HEK293 (cell line): ENCODE measurements at regions not wholly inside any gene's neighbourhood (a gene's known extent, or its start where the extent isn't known, plus 50 kb on each side); places are given as distances from the start of the nearest gene placed in this dataset.

Experiments
- CTCF ChIA-PET: fragments of 350-600 bp; formaldehyde crosslinking; extraction: SDS; loops from one replicate; lab custom pipeline; 2021; ENCODE audit warnings: antibody characterized with exemption; lab: Yijun Ruan, JAX
- POLR2A ChIA-PET: fragments of 300-600 bp; formaldehyde crosslinking; extraction: SDS; loops from one replicate; lab custom pipeline; 2020; ENCODE audit warnings: antibody characterized with exemption, inconsistent platforms; lab: Yijun Ruan, JAX
- H3K27ac ChIP-seq: fragments of 200-500 bp; sonication (Bioruptor generic); 2 replicates; pipeline ENCODE4 v1.5.1; 2014; ENCODE audit warnings: low read depth, low read length, control low read depth, inconsistent platforms; ENCODE audit errors: extremely low read depth
- H3K36me3 ChIP-seq, 2 experiments: fragments of 200-500 bp in 1 of 2; sonication (Bioruptor generic) in 1 of 2; 1 replicate in 1 of 2; 2 replicates in 1 of 2; pipeline ENCODE4 v1.5.1; 2014 to 2017; ENCODE audit warnings: inconsistent platforms in 2 of 2, low read length in 2 of 2; ENCODE audit not compliant: control insufficient read depth in 2 of 2, insufficient read depth in 1 of 2
- H3K4me1 ChIP-seq: fragments of 200-500 bp; sonication (Bioruptor generic); 2 replicates; pipeline ENCODE4 v1.5.1; 2014; ENCODE audit warnings: mild to moderate bottlenecking, low read length, inconsistent platforms; ENCODE audit not compliant: control insufficient read depth, insufficient read depth
- H3K4me3 ChIP-seq: 2 replicates; pipeline ENCODE4 v1.5.1; 2011; ENCODE audit warnings: low read depth, mild to moderate bottlenecking, control low read depth, low read length, moderate library complexity
- H3K9me3 ChIP-seq: fragments of 200-500 bp; sonication (Bioruptor generic); 2 replicates; pipeline ENCODE4 v1.5.1; 2014; ENCODE audit warnings: low read depth, low read length, inconsistent platforms; ENCODE audit not compliant: control insufficient read depth, insufficient read depth
- GLIS2 ChIP-seq: fragments of 450-650 bp; formaldehyde crosslinking; IDR thresholded peaks from 2 replicates; pipeline ENCODE4 v1.5.1; 2016; ENCODE audit warnings: missing biosample characterization, missing genetic modification characterization
- HOXD13 ChIP-seq: sonication (generic); formaldehyde crosslinking; IDR thresholded peaks from 2 replicates; pipeline ENCODE4 v1.8.0; 2022; ENCODE audit warnings: missing genetic modification reagents, borderline replicate concordance
- REPIN1 ChIP-seq: fragments of 450-650 bp; formaldehyde crosslinking; IDR thresholded peaks from 2 replicates; pipeline ENCODE4 v1.5.1; 2017; ENCODE audit warnings: missing biosample characterization, missing genetic modification characterization, low read depth
- SP7 ChIP-seq: fragments of 450-650 bp; formaldehyde crosslinking; IDR thresholded peaks from 2 replicates; pipeline ENCODE4 v1.5.1; 2016; ENCODE audit warnings: missing biosample characterization, missing genetic modification characterization
- TCF7L2 ChIP-seq: IDR thresholded peaks from 2 replicates; pipeline ENCODE4 v1.6.1; 2011; ENCODE audit warnings: low read depth, mild to moderate bottlenecking, inconsistent platforms, low read length, moderate library complexity, borderline replicate concordance
- ZNF302 ChIP-seq: fragments of 450-650 bp; formaldehyde crosslinking; IDR thresholded peaks from 2 replicates; pipeline ENCODE4 v1.5.1; 2016; ENCODE audit warnings: missing biosample characterization, missing genetic modification characterization, low read depth
- ZNF366 ChIP-seq: fragments of 450-650 bp; formaldehyde crosslinking; conservative IDR thresholded peaks from 2 replicates; pipeline ENCODE4 v1.5.1; 2016; ENCODE audit warnings: missing biosample characterization, missing genetic modification characterization
- ZNF510 ChIP-seq: fragments of 450-650 bp; formaldehyde crosslinking; IDR thresholded peaks from 2 replicates; pipeline ENCODE4 v1.5.1; 2018; ENCODE audit warnings: mild to moderate bottlenecking, missing genetic modification characterization, missing biosample characterization; ENCODE audit not compliant: insufficient replicate concordance
- ZNF530 ChIP-seq: fragments of 450-650 bp; formaldehyde crosslinking; IDR thresholded peaks from 2 replicates; pipeline ENCODE4 v1.5.1; 2016; ENCODE audit warnings: low read depth, missing biosample characterization, missing genetic modification characterization
- ZNF701 ChIP-seq: fragments of 450-650 bp; formaldehyde crosslinking; IDR thresholded peaks from 2 replicates; pipeline ENCODE4 v1.5.1; 2016; ENCODE audit warnings: missing biosample characterization, missing genetic modification characterization
- ZNF777 ChIP-seq: fragments of 450-650 bp; formaldehyde crosslinking; IDR thresholded peaks from 2 replicates; pipeline ENCODE4 v1.5.1; 2017; ENCODE audit warnings: missing biosample characterization, missing genetic modification characterization, borderline replicate concordance
- ZXDB ChIP-seq: fragments of 450-650 bp; formaldehyde crosslinking; IDR thresholded peaks from 2 replicates; pipeline ENCODE4 v1.5.1; 2016; ENCODE audit warnings: missing biosample characterization, missing genetic modification characterization
- TF ChIP-seq, protein P1 (sequence below): fragments of 450-650 bp; formaldehyde crosslinking; IDR thresholded peaks from 2 replicates; pipeline ENCODE4 v1.5.1; 2016; ENCODE audit warnings: missing biosample characterization, missing genetic modification characterization, borderline replicate concordance
- TF ChIP-seq, protein P2 (sequence below): fragments of 450-650 bp; formaldehyde crosslinking; IDR thresholded peaks from 2 replicates; pipeline ENCODE4 v1.5.1; 2016; ENCODE audit warnings: missing biosample characterization, missing genetic modification characterization
- TF ChIP-seq, protein P3 (sequence below): fragments of 450-650 bp; formaldehyde crosslinking; IDR thresholded peaks from 2 replicates; pipeline ENCODE4 v1.5.1; 2016; ENCODE audit warnings: missing biosample characterization, missing genetic modification characterization
- TF ChIP-seq, protein P4 (sequence below): fragments of 450-650 bp; formaldehyde crosslinking; IDR thresholded peaks from 2 replicates; pipeline ENCODE4 v1.5.0; 2017; ENCODE audit warnings: missing biosample characterization, missing genetic modification characterization, borderline replicate concordance

DNA sequence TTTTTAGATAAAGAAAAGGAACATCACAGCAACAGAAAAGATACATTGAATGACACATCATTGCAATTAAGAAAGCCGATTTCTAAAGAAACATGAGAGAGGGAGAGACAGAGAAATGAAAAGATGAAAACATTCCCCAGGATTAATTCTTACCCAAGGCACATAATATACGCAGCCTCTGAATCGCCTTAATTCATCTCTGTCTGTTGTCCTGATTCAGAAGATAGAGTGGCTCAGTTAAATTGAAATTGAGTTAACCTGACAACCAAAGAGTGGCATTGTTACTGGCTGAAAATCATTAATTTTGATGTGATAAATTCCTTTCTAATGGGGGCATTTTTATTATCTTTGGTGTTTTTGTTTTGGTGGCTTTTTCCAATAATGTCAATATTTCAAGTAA, 701.9 kb downstream of the EDEM1 start:
- TF ChIP-seq ZNF701 (tag by site-specific recombination) (no peak), ZNF302 (no peak), TCF7L2 (no peak), ZNF510 (tag by site-specific recombination) (no peak)
- TF ChIP-seq, protein P1, sequence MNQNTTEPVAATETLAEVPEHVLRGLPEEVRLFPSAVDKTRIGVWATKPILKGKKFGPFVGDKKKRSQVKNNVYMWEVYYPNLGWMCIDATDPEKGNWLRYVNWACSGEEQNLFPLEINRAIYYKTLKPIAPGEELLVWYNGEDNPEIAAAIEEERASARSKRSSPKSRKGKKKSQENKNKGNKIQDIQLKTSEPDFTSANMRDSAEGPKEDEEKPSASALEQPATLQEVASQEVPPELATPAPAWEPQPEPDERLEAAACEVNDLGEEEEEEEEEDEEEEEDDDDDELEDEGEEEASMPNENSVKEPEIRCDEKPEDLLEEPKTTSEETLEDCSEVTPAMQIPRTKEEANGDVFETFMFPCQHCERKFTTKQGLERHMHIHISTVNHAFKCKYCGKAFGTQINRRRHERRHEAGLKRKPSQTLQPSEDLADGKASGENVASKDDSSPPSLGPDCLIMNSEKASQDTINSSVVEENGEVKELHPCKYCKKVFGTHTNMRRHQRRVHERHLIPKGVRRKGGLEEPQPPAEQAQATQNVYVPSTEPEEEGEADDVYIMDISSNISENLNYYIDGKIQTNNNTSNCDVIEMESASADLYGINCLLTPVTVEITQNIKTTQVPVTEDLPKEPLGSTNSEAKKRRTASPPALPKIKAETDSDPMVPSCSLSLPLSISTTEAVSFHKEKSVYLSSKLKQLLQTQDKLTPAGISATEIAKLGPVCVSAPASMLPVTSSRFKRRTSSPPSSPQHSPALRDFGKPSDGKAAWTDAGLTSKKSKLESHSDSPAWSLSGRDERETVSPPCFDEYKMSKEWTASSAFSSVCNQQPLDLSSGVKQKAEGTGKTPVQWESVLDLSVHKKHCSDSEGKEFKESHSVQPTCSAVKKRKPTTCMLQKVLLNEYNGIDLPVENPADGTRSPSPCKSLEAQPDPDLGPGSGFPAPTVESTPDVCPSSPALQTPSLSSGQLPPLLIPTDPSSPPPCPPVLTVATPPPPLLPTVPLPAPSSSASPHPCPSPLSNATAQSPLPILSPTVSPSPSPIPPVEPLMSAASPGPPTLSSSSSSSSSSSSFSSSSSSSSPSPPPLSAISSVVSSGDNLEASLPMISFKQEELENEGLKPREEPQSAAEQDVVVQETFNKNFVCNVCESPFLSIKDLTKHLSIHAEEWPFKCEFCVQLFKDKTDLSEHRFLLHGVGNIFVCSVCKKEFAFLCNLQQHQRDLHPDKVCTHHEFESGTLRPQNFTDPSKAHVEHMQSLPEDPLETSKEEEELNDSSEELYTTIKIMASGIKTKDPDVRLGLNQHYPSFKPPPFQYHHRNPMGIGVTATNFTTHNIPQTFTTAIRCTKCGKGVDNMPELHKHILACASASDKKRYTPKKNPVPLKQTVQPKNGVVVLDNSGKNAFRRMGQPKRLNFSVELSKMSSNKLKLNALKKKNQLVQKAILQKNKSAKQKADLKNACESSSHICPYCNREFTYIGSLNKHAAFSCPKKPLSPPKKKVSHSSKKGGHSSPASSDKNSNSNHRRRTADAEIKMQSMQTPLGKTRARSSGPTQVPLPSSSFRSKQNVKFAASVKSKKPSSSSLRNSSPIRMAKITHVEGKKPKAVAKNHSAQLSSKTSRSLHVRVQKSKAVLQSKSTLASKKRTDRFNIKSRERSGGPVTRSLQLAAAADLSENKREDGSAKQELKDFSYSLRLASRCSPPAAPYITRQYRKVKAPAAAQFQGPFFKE (tag by site-specific recombination), result no peak
- Histone ChIP-seq H3K9me3 (no peaks in the 10 kb centered on the region), H3K4me3 (no peak overlapping the region), H3K27ac (no peak overlapping the region), H3K36me3 (no peaks in the 10 kb centered on the region), H3K4me1 (no peaks in the 10 kb centered on the region)
- CTCF ChIA-PET, result interaction anchor here (0.6 kb wide), 1 partner anchor 8 kb away, joined by 5 read pairs; no protein-coding TSS in a partner anchor
- POLR2A ChIA-PET, result no interaction called here

DNA sequence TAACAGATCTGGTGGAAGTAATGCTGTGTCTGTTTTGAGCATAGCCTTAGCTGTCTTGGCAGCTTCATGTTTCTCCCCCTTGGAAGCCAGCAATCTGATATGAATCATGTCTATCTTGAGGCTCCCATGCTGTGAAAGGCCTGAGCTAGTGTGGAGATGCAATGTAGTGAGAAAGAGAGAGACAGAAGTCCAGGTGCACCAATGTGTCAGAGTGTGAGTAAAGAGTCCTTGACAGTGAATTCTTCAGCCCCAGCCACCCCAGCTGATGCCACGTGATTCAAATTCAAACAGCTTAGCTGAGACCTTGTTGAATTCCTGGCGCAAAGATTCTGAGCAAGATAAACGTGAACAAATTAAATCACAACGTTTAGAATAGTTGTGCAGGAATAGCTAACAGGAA, 704.2 kb downstream of the EDEM1 start:
- no peak for TF ChIP-seq ZXDB (tag by site-specific recombination)
- TF ChIP-seq, protein P2, sequence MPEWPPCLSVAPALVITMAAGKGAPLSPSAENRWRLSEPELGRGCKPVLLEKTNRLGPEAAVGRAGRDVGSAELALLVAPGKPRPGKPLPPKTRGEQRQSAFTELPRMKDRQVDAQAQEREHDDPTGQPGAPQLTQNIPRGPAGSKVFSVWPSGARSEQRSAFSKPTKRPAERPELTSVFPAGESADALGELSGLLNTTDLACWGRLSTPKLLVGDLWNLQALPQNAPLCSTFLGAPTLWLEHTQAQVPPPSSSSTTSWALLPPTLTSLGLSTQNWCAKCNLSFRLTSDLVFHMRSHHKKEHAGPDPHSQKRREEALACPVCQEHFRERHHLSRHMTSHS, result no peak
- no peak for TF ChIP-seq ZNF366 (tag by site-specific recombination)
- TF ChIP-seq, protein P3, sequence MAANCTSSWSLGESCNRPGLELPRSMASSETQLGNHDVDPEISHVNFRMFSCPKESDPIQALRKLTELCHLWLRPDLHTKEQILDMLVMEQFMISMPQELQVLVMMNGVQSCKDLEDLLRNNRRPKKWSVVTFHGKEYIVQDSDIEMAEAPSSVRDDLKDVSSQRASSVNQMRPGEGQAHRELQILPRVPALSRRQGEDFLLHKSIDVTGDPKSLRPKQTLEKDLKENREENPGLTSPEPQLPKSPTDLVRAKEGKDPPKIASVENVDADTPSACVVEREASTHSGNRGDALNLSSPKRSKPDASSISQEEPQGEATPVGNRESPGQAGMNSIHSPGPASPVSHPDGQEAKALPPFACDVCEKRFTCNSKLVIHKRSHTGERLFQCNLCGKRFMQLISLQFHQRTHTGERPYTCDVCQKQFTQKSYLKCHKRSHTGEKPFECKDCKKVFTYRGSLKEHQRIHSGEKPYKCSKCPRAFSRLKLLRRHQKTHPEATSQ, result no peak
- TF ChIP-seq ZNF530 (tag by site-specific recombination), result no peak
- no peak for TF ChIP-seq HOXD13 (CRISPR knock-in tag)
- TF ChIP-seq ZNF777 (tag by site-specific recombination), result no peak
- TF ChIP-seq SP7 (tag by site-specific recombination), result no peak
- no peak for TF ChIP-seq GLIS2 (tag by site-specific recombination)
- no peak for TF ChIP-seq REPIN1 (tag by site-specific recombination)
- Histone ChIP-seq H3K9me3 (no peaks in the 10 kb centered on the region), H3K36me3 (no peaks in the 10 kb centered on the region), H3K4me3 (no peak overlapping the region), H3K27ac (no peak overlapping the region), H3K4me1 (no peaks in the 10 kb centered on the region)
- CTCF ChIA-PET, result no interaction called here
- POLR2A ChIA-PET, result no interaction called here

DNA sequence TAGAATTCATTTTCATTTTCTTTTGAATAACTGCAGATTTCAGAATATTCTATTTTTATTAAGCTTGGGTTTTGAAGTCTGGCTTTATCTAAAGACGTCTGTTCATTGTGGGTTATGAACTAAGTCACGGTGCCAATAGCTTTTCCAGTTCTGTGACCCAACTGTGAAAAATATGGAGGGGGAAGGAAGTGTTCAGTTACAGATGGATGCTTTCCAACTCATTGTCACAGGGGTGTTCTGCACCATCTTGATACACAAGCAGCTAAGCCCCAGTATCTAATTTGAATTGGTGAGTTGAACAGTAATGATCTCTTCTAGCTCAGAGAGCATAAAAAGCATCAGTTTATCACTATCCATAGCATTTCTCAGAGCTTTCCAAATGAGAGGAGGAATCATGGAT, 710.6 kb downstream of the EDEM1 start:
- TF ChIP-seq, protein P4, sequence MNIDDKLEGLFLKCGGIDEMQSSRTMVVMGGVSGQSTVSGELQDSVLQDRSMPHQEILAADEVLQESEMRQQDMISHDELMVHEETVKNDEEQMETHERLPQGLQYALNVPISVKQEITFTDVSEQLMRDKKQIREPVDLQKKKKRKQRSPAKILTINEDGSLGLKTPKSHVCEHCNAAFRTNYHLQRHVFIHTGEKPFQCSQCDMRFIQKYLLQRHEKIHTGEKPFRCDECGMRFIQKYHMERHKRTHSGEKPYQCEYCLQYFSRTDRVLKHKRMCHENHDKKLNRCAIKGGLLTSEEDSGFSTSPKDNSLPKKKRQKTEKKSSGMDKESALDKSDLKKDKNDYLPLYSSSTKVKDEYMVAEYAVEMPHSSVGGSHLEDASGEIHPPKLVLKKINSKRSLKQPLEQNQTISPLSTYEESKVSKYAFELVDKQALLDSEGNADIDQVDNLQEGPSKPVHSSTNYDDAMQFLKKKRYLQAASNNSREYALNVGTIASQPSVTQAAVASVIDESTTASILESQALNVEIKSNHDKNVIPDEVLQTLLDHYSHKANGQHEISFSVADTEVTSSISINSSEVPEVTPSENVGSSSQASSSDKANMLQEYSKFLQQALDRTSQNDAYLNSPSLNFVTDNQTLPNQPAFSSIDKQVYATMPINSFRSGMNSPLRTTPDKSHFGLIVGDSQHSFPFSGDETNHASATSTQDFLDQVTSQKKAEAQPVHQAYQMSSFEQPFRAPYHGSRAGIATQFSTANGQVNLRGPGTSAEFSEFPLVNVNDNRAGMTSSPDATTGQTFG (tag by site-specific recombination), result no peak
- Histone ChIP-seq H3K36me3 (no peaks in the 10 kb centered on the region), H3K9me3 (no peaks in the 10 kb centered on the region), H3K4me1 (no peaks in the 10 kb centered on the region), H3K27ac (no peak overlapping the region), H3K4me3 (no peak overlapping the region)
- POLR2A ChIA-PET, result no interaction called here
- CTCF ChIA-PET, result no interaction called here
